ENCODE measurements at regions not wholly inside any gene's neighbourhood (a gene's known extent, or its start where the extent isn't known, plus 50 kb on each side); places are given as distances from the start of the nearest gene placed in this dataset.

- DNase-seq (ENCODE audit: low read depth): no peak
Observed at GRCh38 chr21:38156200-38156599, 100.6 kb upstream of the KCNJ15 start.

- peak; percentile 65 for DNase-seq (ENCODE audit: low read depth)
Observed at GRCh38 chr21:38159355-38159754, 97.4 kb upstream of the KCNJ15 start.

GRCh38 chr21:38165466-38166172, 91.2 kb upstream of the KCNJ15 start:
- no peak for DNase-seq (ENCODE audit: low read depth)

GRCh38 chr21:38166173-38166535, 90.6 kb upstream of the KCNJ15 start:
- DNase-seq (ENCODE audit: low read depth): no peak

GRCh38 chr21:38167345-38167744, 89.4 kb upstream of the KCNJ15 start:
- no peak for DNase-seq (ENCODE audit: low read depth)

DNA sequence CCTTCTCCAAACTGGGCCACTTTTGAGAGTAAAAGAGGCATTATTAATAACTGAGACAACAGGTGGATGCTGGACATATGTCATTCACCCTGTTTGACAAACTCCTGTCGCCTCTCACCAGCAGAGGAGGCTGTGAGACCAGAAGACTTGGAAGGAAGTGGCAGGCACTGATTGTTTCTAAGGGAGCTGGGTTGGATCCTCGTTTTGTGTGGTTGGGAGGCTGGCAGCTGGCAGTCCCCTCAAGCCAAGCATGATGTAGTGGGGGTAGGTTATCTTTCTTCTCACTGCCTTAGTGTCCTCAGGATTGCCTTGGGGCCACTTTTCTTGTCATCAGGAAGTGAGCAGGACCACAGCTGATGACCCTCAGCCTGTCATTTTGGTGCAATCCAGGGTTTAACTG, 86.5 kb upstream of the KCNJ15 start:
- DNase-seq (ENCODE audit: low read depth): peak; percentile 32

- DNase-seq (ENCODE audit: low read depth): peak; percentile 73
Observed at GRCh38 chr21:38170704-38171682, 85.8 kb upstream of the KCNJ15 start.

DNA sequence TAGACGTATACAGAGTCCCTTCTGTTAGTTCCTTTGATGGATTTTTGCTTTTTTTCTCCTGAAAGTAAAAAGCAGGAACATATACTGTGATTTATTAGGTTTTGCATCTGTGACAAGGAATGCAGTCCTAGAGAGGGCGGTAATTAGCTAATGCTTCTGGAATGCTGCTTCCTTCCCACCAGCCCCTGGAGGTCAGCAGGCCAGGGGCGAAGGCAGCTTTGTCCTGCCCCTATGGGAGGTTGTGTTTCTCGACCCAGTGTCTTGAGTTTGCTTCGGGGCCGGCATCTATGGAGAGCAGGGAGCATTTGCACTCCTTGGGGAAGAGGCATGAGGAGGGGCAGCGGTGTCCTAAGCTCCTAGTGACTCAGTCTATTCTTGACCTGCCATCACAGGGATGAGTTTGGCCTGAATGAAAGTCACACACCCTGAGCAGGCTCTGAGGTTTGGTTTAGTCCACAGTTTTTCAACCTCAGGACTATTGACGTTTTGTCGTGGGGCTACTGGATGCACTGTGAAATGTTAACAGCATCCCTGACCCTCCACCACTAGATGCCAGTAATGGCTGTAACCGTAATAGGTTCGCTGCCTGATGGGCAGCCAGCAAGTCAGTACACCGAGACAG, 85.0 kb upstream of the KCNJ15 start:
- peak; percentile 76 for DNase-seq (ENCODE audit: low read depth)

DNA sequence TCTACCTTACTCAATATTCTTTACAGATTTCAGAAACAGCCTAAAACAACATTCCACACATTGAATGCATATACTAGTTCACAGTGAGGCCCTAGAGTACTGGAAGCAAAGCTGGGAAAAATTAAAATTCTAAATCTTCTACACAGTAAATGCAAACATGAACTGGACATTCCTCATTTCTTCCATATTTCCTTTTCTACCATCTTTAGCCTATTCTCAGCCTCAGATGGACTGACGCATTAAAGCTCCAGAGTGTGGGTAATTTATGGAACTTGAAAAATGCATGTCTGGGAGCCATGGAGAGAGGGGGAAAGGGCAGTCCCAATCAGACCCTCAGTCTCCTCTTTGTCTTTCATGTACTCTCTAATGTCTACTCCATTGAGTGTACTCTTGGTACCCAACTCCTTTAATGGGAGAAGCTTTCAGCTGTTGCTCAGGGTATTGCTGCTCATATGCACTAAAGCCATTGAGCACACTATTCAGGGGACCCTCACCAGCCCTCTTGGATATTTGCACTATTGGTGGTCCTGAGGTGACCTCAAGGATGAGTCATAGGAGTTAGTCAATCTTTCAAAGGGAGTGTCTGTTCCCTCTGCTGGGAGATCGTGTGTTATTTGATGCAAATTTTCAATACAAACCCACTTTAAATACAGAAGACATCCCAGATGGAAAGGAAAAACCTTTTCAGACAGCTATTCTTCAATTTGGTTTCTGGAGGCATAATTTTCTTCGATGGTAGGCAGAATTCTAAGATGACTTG, 83.3 kb upstream of the KCNJ15 start:
- DNase-seq (ENCODE audit: low read depth): no peak

DNA sequence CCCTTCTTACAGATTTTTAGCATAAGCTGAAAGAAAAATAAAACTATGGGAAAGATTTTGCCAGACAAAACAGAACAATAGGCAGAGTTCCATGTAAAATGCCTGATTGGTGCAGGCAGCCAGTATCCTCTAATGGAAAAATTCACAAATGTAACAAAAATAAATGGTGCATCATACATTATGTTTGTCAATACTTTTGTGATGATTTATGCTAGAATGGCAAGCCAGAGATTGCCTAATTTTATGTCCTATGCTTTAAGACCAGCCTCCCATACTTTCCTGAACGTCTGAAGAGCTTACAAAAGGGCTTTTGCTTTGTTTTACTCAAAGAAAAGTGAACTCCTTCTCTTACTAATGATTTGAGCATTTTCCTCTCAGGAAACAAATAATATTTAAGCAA, 81.5 kb upstream of the KCNJ15 start:
- no peak for DNase-seq (ENCODE audit: low read depth)

DNA sequence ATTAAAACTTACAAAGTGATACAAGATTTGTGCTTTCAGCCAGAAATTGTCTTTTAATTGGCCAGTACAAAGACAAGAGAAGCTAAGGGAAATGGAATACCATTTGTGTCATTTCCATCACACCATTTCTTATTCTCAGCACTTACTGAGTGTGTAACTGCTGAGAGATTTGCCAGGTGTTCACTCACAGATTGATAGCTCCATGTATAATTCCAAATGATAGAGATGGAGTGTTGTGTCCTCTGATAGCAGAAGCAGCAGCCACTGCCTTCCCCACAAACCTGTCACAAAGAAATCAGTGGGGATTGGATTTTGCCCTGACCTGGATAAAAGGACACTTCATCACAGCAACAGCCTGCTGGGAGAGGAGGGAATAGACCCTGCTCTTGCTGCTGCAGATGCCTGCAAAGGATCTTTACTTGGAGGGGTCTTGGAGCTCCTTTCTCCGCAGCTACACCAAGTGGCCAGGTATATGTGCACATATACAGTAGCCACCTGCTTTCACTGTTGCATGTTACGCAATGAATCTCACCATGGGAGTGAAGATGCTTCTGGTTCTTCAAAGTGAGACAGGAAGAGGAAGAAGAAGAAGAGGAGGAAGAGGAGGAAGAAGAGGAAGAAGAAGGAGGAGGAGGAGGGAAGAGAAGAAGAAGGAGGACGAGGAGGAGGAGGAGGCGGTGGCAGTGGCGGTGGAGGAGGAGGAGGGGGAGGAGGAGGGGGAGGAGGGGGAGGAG, 78.7 kb upstream of the KCNJ15 start:
- DNase-seq (ENCODE audit: low read depth): no peak

- no peak for DNase-seq (ENCODE audit: low read depth)
Observed at GRCh38 chr21:38178653-38179470, 77.9 kb upstream of the KCNJ15 start.

DNA sequence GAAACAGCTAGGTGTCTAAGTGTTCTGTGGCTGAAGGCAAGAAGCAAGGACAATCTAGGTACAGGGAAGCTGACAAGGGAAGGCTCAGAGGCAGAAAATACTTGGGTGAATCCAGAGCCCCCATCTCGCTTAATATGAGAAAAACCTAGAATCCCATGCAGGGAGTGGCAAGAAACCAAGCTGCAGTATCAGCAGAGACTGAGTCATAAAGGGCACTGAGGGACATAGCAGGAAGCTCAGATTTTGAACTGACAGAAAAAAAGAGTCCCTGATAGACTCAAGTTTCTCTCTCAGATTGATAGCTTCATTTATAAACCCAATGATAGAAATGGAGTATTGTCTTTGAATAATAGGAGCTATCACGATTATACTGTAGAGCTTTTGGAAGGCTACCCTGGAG, 77.3 kb upstream of the KCNJ15 start:
- no peak for DNase-seq (ENCODE audit: low read depth)

- peak; percentile 61 for DNase-seq (ENCODE audit: low read depth)
Observed at GRCh38 chr21:38181096-38181495, 75.7 kb upstream of the KCNJ15 start.

DNA sequence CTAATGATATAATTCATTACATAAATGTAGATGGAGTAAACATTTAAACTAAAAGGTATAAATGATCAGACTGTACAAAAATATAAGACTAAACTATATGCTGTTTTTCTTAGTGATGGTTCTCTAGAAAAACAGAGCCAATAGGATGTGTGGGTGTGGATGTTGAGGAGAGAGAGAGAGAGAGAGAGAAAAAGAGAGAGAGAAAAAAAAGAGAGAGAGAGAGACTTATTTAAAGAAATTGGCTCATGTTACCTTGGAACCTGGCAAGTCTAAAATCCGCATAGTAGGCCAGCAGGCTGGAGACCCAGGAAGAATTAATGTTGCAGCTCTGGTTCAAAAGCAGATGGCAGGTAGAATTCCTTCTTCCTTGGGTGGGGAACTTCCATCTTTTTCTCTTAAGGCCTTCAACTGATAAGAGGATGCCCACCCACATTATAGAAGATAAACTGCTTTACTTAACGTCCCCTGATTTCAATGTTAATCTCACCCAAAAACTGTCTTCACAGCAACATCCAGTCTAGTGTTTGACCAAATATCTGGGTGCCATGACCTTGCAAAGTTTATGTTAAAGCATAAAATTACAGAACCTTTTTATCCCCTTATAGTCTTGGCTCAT, 74.3 kb upstream of the KCNJ15 start:
- DNase-seq (ENCODE audit: low read depth): no peak

GRCh38 chr21:38183961-38184360, 72.8 kb upstream of the KCNJ15 start:
- no peak for DNase-seq (ENCODE audit: low read depth)

DNA sequence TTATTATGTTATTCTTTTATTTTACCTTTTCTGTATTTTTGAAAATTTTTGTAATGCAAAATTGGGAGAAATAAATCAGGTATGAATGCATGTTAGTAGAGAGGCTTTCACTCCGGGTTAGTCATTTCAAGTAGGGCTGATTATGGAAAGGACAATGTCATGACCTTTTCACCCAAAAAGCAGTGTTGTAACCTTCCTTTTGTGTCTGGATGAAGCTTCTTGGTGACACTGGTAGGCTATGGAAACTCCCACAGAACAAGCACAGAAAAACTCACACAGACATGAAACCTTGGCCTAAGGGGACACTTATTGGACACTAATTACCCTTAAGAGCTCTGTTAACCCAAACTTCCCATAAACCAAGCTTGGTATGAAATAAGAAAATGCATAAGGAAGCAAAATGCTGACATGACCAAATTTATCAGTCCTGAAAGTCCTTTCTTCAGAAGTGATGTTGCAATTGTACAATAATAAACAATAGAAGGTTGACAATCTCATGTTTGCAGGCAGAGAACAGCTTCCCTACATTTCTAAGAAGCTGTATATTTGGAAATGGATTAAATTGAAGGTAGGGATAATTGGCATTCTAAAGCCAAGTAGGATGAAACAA, 70.0 kb upstream of the KCNJ15 start:
- no peak for DNase-seq (ENCODE audit: low read depth)

- DNase-seq (ENCODE audit: low read depth): no peak
Observed at GRCh38 chr21:38188037-38188436, 68.8 kb upstream of the KCNJ15 start.

- no peak for DNase-seq (ENCODE audit: low read depth)
Observed at GRCh38 chr21:38196036-38196435, 60.8 kb upstream of the KCNJ15 start.

DNA sequence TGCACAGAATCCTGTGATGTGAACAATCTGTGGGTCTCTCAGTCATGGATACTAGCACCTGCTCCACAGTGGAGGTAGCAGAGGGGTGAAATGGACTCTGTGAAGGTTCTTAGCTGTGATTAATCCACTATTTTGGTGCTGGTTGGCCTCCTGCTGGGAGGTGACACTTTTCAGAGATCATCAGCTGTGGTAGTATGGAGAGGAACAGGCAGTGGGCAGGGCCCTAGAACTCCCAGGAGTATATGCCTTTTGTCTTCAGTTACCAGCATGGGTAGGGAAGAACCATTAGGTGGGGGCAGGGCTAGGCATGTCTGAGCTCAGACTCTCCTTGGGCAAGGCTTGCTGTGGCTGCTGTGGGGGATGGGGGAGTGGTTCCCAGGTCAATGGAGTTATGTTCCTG, 54.0 kb upstream of the KCNJ15 start:
- DNase-seq (ENCODE audit: low read depth): no peak
